GM12892 (cell line): ENCODE measurements at regions not wholly inside any gene's neighbourhood (a gene's known extent, or its start where the extent isn't known, plus 50 kb on each side); places are given as distances from the start of the nearest gene placed in this dataset.

Source experiments
- POLR2A ChIP-seq: IDR thresholded peaks from 2 replicates; pipeline ENCODE4 v1.6.1; 2011; ENCODE audit warnings: low read depth, low read length, control low read depth
- POLR2AphosphoS5 ChIP-seq: IDR thresholded peaks from 2 replicates; pipeline ENCODE4 v1.6.1; 2011; ENCODE audit warnings: low read depth, low read length, control low read depth
- TAF1 ChIP-seq: IDR thresholded peaks from 2 replicates; pipeline ENCODE4 v1.6.1; 2011; ENCODE audit warnings: low read depth, mild to moderate bottlenecking, control low read depth, low read length, borderline replicate concordance

- TF ChIP-seq POLR2A (no peak), TAF1 (no peak), POLR2AphosphoS5 (no peak)
Measured at GRCh38 chr10:129383651-129384050, 83.4 kb upstream of the MGMT start.
